ENCODE measurements at regions not wholly inside any gene's neighbourhood (a gene's known extent, or its start where the extent isn't known, plus 50 kb on each side); places are given as distances from the start of the nearest gene placed in this dataset.

- no peak for TF ChIP-seq CTCF (IDR thresholded peaks at IDR 0.05)
- TF ChIP-seq POLR2A (IDR thresholded peaks at IDR 0.05): no peak
Observed at GRCh38 chr5:124528838-124529237, 217.6 kb downstream of the ZNF608 start.
